CD1c-positive myeloid dendritic cell (primary cell): ENCODE measurements at regions not wholly inside any gene's neighbourhood (a gene's known extent, or its start where the extent isn't known, plus 50 kb on each side); places are given as distances from the start of the nearest gene placed in this dataset.

ENCODE experiments used
- DNase-seq: peaks from one replicate; pipeline ENCODE4 v3.0.0-alpha.2; 2016; ENCODE audit errors: extremely low spot score

DNA sequence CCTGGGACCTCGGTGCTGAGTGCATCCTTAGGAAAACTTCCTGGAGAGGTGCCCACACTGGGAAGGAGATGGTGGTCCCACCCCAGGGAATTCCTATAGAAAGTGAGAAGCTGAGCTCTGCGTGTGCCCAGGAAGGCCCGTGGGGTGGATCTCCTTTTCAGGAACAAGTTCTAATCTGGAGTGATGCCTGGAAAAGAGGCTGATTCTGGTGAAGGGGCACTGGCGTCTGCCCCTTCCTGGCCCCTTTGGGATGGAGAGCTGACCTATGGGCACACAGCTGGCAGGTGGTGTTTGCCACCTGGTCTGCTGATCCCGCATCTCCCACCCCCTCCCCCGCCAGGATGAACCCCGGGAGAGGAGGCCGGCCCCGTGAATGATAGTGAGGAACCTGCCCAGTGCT is 142.0 kb upstream of the RTL1 start:
- DNase-seq = no peak

- no peak for DNase-seq
Observed at GRCh38 chr14:101046071-101046470, 142.5 kb upstream of the RTL1 start.

DNA sequence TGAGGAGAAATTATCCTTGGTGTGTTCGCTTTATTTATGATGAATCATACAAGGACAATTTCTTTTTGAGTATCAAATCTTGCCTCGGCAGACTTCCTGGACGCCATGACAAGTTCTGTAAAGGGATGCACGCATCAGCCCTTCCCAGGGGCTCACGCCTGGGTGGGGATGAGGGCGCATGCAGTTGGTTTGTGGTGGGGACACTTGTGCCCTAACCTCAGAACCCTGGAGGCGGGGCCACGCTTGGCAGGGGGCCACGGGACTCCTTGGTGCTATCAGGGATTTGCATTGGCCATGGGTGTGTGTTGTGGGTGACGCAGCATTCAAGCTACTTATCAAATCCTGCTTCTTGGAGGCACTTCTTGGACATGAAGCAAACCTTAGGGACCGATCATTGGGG is 143.8 kb upstream of the RTL1 start:
- no peak for DNase-seq

GRCh38 chr14:101048766-101049165 is 145.2 kb upstream of the RTL1 start:
- no peak for DNase-seq

- no peak for DNase-seq
Observed at GRCh38 chr14:101049511-101049910, 146.0 kb upstream of the RTL1 start.

DNA sequence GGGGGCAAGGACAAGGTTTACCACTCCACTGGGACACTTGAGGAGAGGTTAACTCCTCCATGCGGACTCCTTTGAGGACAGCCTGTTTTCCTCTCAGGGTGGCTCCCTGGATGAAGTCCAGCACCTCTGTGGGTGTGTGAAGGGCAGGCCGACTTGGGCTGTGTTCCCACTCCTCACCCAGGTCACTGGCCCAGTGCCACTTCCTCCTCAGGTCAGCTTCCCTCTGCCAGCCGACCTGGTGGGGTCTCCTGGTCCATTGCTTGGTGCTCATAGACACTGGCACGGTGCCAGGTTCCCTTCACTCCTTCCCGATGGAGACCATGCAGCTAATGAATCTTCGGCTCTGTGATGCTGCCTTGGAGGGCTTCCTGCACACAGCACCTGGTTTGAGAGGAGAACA is 146.4 kb upstream of the RTL1 start:
- DNase-seq = no peak

GRCh38 chr14:101050901-101051490 is 147.5 kb upstream of the RTL1 start:
- DNase-seq = no peak

GRCh38 chr14:101054671-101055070 is 151.1 kb upstream of the RTL1 start:
- no peak for DNase-seq

- no peak for DNase-seq
Observed at GRCh38 chr14:101055106-101055662, 151.7 kb upstream of the RTL1 start.

DNA sequence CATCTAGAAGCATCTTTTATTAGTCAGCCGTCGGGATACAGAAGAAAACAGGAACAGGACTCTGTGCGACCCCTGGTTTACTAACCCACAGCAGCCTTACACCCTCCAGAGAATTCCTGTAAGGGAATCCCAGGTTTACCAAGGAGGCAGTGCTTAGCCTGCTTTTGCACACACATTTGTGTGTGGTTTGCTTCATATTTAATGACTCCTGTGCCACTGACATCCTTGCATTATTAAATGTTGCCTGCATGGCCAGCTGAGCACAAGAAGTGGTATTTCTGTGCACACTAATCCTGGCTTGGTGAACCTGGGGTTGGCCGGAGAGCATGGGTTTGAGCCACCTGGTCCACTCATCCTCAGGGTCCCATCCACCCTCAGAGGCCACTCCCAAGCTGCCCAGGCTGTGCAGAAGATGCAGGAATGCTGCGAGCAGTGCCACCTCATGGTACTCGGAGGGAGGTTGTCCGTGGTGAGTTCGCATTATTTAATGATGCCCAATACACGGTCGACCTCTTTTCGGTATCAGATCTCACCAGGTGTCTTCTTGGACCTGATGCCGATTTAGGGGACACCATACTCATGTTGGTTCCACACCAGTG is 152.4 kb upstream of the RTL1 start:
- no peak for DNase-seq

GRCh38 chr14:101056446-101056845 is 152.9 kb upstream of the RTL1 start:
- DNase-seq = no peak

DNA sequence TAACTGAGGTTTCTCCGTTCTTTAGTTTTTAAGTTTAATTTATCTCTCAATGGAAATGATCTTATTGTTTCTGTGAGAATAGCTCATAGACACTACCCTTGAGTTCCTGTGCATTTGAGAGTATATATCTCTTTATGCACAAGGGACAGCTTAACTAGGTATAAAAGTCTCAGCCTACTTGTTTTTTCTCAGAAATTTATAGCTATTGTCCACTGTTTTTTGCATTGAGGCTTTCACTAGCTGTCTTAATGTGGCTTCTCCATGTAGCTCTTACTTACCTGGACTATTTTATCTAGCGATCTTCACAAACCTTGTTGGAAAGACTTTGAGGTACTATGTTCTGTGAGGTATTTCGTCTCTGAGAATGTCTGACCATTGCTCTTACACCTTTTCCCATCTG is 153.9 kb upstream of the RTL1 start:
- no peak for DNase-seq

GRCh38 chr14:101058571-101058970 is 155.0 kb upstream of the RTL1 start:
- no peak for DNase-seq

GRCh38 chr14:101060171-101060601 is 156.7 kb upstream of the RTL1 start:
- no peak for DNase-seq

GRCh38 chr14:101061411-101062064 is 158.0 kb upstream of the RTL1 start:
- DNase-seq = no peak

DNA sequence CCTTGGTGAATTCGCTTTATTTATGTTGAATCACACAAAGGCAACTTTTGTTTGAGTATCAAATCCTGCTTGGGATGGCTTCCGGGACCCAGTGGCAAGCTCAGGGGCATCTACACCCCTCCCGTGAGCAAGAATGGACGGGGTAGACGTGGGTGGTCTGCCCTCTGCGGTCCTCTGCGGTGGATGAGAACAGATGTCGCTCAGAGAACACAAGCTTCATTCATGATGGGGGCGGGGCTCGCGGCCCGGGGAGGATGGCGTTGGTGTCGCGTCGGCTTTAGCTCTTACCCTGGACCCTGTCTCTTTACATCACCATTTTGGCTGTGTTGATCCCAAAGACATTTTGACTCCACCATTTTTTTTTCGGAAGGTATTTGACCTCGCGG is 158.5 kb upstream of the RTL1 start:
- no peak for DNase-seq

- DNase-seq = no peak
Observed at GRCh38 chr14:101062601-101063000, 159.1 kb upstream of the RTL1 start.

GRCh38 chr14:101063121-101063520 is 159.6 kb upstream of the RTL1 start:
- no peak for DNase-seq

DNA sequence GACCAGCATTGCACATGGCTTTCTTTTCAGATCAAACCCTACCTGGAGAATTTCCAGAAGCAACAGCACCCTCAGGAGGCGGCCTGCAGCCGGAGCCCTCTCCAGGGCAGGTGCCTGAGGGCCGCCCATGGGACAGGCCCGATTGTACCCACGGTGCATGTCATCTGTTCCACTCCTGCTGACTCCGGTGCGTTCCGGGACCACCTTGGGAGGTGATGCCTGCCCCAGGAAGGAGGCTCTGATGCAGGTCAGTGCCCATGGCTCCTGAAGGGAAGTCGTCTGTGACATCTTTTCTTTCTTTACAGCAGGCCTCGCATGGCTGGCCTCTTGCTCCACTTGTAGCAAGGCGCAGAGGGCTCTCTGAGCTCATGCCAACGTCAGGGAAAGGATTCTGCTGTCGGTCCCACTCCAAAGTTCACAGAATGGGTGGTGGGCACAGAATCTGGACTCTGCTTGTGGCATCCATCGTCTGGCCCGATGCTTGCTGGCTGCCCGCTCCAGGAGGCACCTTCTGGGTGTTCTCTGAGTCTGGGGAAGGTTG is 160.7 kb upstream of the RTL1 start:
- no peak for DNase-seq

GRCh38 chr14:101064718-101065117 is 161.2 kb upstream of the RTL1 start:
- DNase-seq = no peak

DNA sequence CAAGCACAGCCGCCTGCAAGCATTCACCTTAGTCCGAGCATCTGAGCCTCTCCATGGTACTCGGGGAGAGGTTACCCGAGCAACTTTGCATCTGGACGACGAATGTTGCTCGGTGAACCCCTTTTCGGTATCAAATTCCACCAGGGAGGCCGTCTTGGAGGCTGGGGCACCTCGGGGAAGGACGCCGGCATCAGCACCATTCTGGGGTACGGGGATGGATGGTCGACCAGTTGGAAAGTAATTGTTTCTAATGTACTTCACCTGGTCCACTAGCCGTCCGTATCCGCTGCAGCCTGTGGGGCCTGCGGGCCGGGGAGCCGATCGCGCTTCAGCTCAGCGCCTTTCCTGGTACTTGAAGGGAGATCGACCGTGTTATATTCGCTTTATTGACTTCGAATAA is 161.7 kb upstream of the RTL1 start:
- no peak for DNase-seq

DNA sequence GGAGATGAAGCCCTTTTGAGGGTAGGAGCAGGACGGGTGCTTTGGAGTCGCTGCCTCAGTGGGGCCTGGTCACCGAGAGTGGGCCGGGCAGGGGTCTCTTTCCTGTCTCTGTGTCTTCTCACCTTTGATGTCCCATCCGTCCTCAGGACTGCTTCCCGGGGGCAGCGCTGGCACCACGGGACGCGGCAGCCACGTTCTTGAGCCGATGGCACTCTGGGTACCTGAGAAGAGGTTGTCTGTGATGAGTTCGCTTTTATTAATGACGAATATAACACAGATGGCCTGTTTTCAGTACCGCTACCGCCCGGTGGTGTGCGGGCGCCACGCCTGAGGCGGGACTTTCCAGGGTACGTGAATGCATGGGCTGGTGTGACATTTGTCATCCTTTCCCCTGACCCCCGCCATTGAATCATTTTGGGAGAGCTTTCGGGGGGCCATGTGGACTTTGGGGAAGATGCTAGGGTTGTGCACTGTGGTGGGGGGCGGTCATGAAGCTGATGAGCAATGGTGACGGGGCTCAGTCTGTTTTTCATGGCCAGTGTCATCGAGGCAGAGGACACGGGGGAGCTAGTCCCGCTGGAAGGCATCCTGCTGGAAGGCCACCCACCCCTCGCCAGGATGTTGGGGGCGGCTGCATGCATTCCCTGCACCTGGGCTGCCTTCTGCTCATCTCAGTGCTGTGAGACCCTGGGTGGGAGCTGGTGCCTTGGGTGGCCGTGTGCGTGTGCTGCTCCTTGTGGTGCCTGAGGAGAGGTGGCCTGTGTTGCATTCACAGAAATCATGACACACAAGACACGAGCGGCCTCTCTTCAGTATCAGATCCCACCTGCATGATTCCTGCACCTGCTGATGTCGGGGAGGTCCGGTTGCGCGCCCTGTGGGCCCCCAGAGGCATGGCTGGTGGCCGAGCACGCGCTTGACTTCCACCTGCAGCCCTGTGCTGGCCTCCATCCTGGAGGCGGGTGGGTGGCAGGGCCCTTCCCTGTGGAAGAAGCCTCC is 162.5 kb upstream of the RTL1 start:
- no peak for DNase-seq
